ENCODE measurements at regions not wholly inside any gene's neighbourhood (a gene's known extent, or its start where the extent isn't known, plus 50 kb on each side); places are given as distances from the start of the nearest gene placed in this dataset.

- Histone ChIP-seq H3K9me3 (no peaks in the 10 kb centered on the region), H3K4me1 (no peaks in the 10 kb centered on the region), H3K27ac (no peak overlapping the region), H3K27me3 (no peaks in the 10 kb centered on the region), H3K4me3 (no peak overlapping the region), H3K36me3 (no peaks in the 10 kb centered on the region)
- TF ChIP-seq CTCF (IDR thresholded peaks at IDR 0.05) = no peak
- DNase-seq (no peak), ATAC-seq (no peak), FAIRE-seq (no peak)
- intact Hi-C loops (cut with DNase I) = no loop called here
Observed at GRCh38 chr4:43564591-43564990, 672.1 kb downstream of the GRXCR1 start.

GRCh38 chr4:43567644-43568043, 675.1 kb downstream of the GRXCR1 start:
- Histone ChIP-seq H3K4me1 (no peaks in the 10 kb centered on the region), H3K4me3 (no peak overlapping the region), H3K27ac (no peak overlapping the region), H3K9me3 (no peaks in the 10 kb centered on the region), H3K27me3 (no peaks in the 10 kb centered on the region), H3K36me3 (no peaks in the 10 kb centered on the region)
- intact Hi-C loops (cut with DNase I) = no loop called here
- WGBS, 2 donors = 75 to 80% methylated on average over 2 of the region's 2 CpGs
- ATAC-seq (no peak), FAIRE-seq (no peak), DNase-seq (no peak)
- no peak for TF ChIP-seq CTCF (IDR thresholded peaks at IDR 0.05)

GRCh38 chr4:43586813-43587212, 694.3 kb downstream of the GRXCR1 start:
- Histone ChIP-seq H3K4me3 (no peak overlapping the region), H3K27ac (no peak overlapping the region), H3K9me3 (no peaks in the 10 kb centered on the region), H3K27me3 (no peaks in the 10 kb centered on the region), H3K36me3 (no peaks in the 10 kb centered on the region), H3K4me1 (no peaks in the 10 kb centered on the region)
- ATAC-seq (no peak), DNase-seq (no peak), FAIRE-seq (no peak)
- intact Hi-C loops (cut with DNase I) = no loop called here
- no peak for TF ChIP-seq CTCF (IDR thresholded peaks at IDR 0.05)
- WGBS, 2 donors = 38 to 49% methylated on average over 4 of the region's 4 CpGs

- Histone ChIP-seq H3K4me1 (no peaks in the 10 kb centered on the region), H3K27ac (no peak overlapping the region), H3K9me3 (no peaks in the 10 kb centered on the region), H3K4me3 (no peak overlapping the region), H3K36me3 (no peaks in the 10 kb centered on the region), H3K27me3 (no peaks in the 10 kb centered on the region)
- FAIRE-seq (no peak), DNase-seq (no peak), ATAC-seq (no peak)
- no peak for TF ChIP-seq CTCF (IDR thresholded peaks at IDR 0.05)
- WGBS, 2 donors = 72 to 77% methylated on average over 8 of the region's 8 CpGs
- intact Hi-C loops (cut with DNase I) = no loop called here
Observed at GRCh38 chr4:43587758-43588157, 695.2 kb downstream of the GRXCR1 start.

GRCh38 chr4:43607400-43607799, 714.9 kb downstream of the GRXCR1 start:
- DNase-seq (no peak), ATAC-seq (no peak), FAIRE-seq (no peak)
- Histone ChIP-seq H3K4me3 (no peak overlapping the region), H3K36me3 (no peaks in the 10 kb centered on the region), H3K27ac (no peak overlapping the region), H3K9me3 (no peaks in the 10 kb centered on the region), H3K27me3 (no peaks in the 10 kb centered on the region), H3K4me1 (no peaks in the 10 kb centered on the region)
- TF ChIP-seq CTCF (IDR thresholded peaks at IDR 0.05) = no peak
- intact Hi-C loops (cut with DNase I) = no loop called here

All from pancreas (tissue), 10 donors.